Lower lobe of right lung (tissue), 2 donors: ENCODE measurements at regions not wholly inside any gene's neighbourhood (a gene's known extent, or its start where the extent isn't known, plus 50 kb on each side); places are given as distances from the start of the nearest gene placed in this dataset.

Source experiments
- ATAC-seq, 2 donors: fragments of 200-7000 bp; cut with Tn5 transposase; one replicate each; pipeline ENCODE4 v1.9.1; 2020 to 2022; ENCODE audit warnings: mild to moderate bottlenecking in 2 of 2, moderate library complexity in 2 of 2
- DNase-seq: peaks from one replicate; pipeline ENCODE4 v3.0.0-alpha.2; 2020
- H3K27ac ChIP-seq: fragments of 200-600 bp; one replicate; pipeline ENCODE4 v1.8.0; 2022
- H3K27me3 ChIP-seq: fragments of 200-600 bp; one replicate; pipeline ENCODE4 v1.8.0; 2022; ENCODE audit warnings: low read depth
- H3K36me3 ChIP-seq: fragments of 200-600 bp; one replicate; pipeline ENCODE4 v1.8.0; 2022; ENCODE audit warnings: mild to moderate bottlenecking
- H3K4me1 ChIP-seq: fragments of 200-600 bp; one replicate; pipeline ENCODE4 v1.8.0; 2022
- H3K4me3 ChIP-seq: fragments of 200-600 bp; one replicate; pipeline ENCODE4 v1.8.0; 2022; ENCODE audit warnings: mild to moderate bottlenecking
- H3K9me3 ChIP-seq: fragments of 200-600 bp; one replicate; pipeline ENCODE4 v1.8.0; 2022
- intact Hi-C: fragments of 100-400 bp; cut with DNase I; formaldehyde crosslinking; loops from one replicate; pipeline ENCODE4 v1.11.0; 2022
- TF ChIP-seq, protein P1 (sequence below): fragments of 200-600 bp; IDR thresholded peaks from one replicate; pipeline ENCODE4 v1.8.0; 2022; ENCODE audit warnings: antibody characterized with exemption, mild to moderate bottlenecking
- donor health status: DM: no; HTN: yes; CAD: no; lungs with severe emphysema.

DNA sequence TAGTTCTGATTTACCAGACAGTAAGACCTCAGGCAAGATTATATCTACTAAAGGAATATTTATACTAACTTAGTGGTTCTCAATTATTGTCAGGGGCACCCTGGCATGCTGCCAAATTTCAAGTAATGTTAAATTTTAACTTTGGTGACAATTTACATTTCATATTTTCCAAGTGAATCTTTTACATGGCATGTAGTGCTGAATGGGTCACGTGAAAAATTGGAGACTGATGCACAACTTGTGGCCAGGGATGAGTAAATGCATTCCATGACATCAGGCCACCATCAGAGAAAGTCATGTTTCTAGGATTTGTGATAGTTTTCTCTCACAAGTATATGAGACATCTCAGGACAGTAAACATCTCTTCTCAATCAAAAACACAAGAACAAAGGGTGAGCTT lies 202.6 kb upstream of the SOX21 start:
- Histone ChIP-seq H3K27ac (no peak overlapping the region), H3K36me3 (no peaks in the 10 kb centered on the region), H3K4me3 (no peak overlapping the region), H3K4me1 (no peaks in the 10 kb centered on the region), H3K9me3 (no peaks in the 10 kb centered on the region), H3K27me3 (no peaks in the 10 kb centered on the region)
- ATAC-seq: no peak
- no peak for DNase-seq
- intact Hi-C loops: no loop called here
- TF ChIP-seq, protein P1, sequence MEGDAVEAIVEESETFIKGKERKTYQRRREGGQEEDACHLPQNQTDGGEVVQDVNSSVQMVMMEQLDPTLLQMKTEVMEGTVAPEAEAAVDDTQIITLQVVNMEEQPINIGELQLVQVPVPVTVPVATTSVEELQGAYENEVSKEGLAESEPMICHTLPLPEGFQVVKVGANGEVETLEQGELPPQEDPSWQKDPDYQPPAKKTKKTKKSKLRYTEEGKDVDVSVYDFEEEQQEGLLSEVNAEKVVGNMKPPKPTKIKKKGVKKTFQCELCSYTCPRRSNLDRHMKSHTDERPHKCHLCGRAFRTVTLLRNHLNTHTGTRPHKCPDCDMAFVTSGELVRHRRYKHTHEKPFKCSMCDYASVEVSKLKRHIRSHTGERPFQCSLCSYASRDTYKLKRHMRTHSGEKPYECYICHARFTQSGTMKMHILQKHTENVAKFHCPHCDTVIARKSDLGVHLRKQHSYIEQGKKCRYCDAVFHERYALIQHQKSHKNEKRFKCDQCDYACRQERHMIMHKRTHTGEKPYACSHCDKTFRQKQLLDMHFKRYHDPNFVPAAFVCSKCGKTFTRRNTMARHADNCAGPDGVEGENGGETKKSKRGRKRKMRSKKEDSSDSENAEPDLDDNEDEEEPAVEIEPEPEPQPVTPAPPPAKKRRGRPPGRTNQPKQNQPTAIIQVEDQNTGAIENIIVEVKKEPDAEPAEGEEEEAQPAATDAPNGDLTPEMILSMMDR: no peak

DNA sequence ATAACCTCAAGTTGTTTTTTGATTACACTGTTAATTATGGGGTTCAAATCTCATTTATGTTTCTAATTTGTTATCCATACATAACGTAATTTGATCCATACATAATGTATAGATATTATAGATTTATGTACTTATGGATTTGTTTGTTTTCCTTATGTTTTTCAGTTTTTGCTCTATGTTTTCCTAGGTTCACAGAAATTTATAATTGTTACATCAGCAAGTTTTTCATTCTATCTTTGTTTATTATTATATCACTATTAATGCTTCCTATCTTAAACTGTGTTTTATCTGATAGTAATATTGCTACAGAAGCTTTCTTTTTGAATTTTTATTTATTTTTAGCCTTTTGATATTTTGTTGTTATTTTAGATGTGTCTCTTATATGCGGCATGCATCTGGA lies 194.3 kb upstream of the SOX21 start:
- ATAC-seq: no peak

DNA sequence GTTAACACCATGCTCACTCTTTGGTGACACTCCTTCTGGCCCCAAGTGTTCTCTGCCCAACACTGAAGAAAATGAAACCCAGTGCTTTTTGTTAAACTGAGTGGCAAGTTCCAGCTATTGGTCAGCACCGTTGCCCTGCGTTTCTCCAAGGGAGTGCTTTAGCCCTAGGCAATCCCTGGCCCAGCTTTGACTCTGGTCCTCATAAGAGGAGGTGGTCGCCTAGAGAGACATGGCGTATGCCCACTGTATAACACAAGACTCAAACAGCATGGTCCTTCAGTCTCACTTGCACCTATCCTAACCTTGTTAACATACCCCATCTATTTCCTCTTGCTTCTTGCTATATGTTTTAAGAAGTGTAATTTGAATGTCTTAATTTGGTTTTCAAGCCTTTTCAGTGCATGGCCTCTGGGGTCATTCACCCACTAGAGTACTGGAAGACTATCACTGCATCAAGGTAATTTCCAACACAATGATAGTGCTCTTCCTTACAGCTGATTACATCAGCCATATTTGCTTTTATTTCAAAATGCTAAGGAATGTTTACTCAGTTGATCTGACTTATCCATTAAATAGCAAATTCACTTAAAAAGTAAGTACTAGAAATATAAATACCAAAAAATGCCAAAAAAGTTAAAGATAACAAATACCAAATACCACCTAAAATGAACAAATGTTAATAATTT lies 190.5 kb upstream of the SOX21 start:
- Histone ChIP-seq H3K27me3 (no peaks in the 10 kb centered on the region), H3K4me3 (no peak overlapping the region)

More for the DNA sequence above, 194.3 kb upstream of the SOX21 start:
- intact Hi-C loops: no loop called here
- TF ChIP-seq, protein P1: no peak
- Histone ChIP-seq H3K27ac (no peak overlapping the region), H3K36me3 (no peaks in the 10 kb centered on the region), H3K4me1 (no peaks in the 10 kb centered on the region), H3K4me3 (no peak overlapping the region), H3K27me3 (no peaks in the 10 kb centered on the region), H3K9me3 (no peaks in the 10 kb centered on the region)
- DNase-seq: no peak

DNA sequence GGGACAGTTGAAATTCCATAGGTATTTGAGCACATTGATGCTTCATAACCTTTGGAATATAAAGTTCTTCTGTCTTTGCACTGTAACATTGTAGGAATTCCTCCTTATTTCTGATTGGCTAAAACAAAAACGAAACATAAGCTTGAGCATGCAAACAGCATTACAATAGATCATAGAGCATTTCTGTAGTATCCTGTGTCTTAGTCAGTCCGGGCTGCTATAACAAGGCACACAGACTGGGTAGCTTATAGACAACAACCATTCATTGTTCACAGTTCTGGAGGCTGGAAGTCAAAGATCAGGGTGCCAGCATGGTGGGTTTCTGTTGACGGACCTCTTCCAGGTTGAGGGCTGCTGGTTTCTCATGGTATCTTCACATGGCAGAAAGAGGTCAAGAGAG lies 188.7 kb upstream of the SOX21 start:
- Histone ChIP-seq H3K36me3 (no peaks in the 10 kb centered on the region), H3K9me3 (no peaks in the 10 kb centered on the region), H3K27ac (no peak overlapping the region), H3K27me3 (no peaks in the 10 kb centered on the region), H3K4me1 (no peaks in the 10 kb centered on the region), H3K4me3 (no peak overlapping the region)
- no peak for ATAC-seq
- intact Hi-C loops: no loop called here
- TF ChIP-seq, protein P1: no peak
- no peak for DNase-seq

More for the DNA sequence above, 190.5 kb upstream of the SOX21 start:
- H3K36me3 ChIP-seq: no peaks in the 10 kb centered on the region
- intact Hi-C loops: no loop called here
- H3K4me1 ChIP-seq: no peaks in the 10 kb centered on the region
- no peaks in the 10 kb centered on the region for H3K9me3 ChIP-seq
- ATAC-seq (no peak), DNase-seq (no peak)
- TF ChIP-seq, protein P1: no peak
- H3K27ac ChIP-seq: no peak overlapping the region

DNA sequence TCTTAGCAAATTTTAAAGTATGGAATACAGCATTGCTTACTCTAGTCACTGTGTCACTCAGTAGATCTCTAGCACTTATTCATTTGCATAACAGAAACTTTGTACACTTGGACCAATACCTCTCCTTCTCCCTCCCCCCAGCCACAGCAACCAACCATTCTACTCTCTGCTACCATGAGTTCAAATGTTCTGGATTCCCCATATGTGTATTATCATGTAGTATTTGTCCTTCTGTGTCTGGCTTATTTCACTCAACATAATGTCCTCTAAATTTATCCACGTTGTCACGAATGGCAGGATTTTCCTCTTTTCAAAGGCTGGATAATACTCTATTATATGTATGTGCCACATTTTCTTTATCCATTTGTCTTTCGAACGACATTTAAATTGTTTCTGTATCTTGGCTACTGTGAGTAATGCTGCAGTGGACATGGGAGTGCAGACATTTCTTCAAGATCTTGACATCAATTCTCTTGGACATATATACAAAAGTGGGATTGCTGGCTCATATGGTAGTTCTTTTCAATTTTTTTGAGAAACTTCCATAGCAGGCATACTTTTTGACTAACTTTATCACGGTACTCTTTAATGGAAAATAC lies 184.5 kb upstream of the SOX21 start:
- ATAC-seq (no peak), DNase-seq (no peak)
- Histone ChIP-seq H3K9me3 (no peaks in the 10 kb centered on the region), H3K36me3 (no peaks in the 10 kb centered on the region), H3K27ac (no peak overlapping the region), H3K4me3 (no peak overlapping the region), H3K27me3 (no peaks in the 10 kb centered on the region), H3K4me1 (no peaks in the 10 kb centered on the region)
- TF ChIP-seq, protein P1: no peak
- intact Hi-C loops: no loop called here
